SU-DHL-6 (cell line): ENCODE measurements at regions not wholly inside any gene's neighbourhood (a gene's known extent, or its start where the extent isn't known, plus 50 kb on each side); places are given as distances from the start of the nearest gene placed in this dataset.

Source experiments
- H2AFZ ChIP-seq: fragments of 200-600 bp; sonication (generic); 2 replicates; pipeline ENCODE4 v1.6.1; 2014; ENCODE audit warnings: low read depth, mild to moderate bottlenecking, moderate library complexity, mixed read lengths, antibody characterized with exemption, low read length; ENCODE audit not compliant: severe bottlenecking
- H3F3A ChIP-seq: fragments of 200-600 bp; shearing (Covaris generic); 2 replicates; pipeline ENCODE4 v1.6.0; 2016; ENCODE audit warnings: antibody characterized with exemption, mild to moderate bottlenecking; ENCODE audit not compliant: insufficient read depth
- H3K27ac ChIP-seq: fragments of 200-600 bp; sonication (generic); 2 replicates; pipeline ENCODE4 v1.5.1; 2016; ENCODE audit warnings: low read depth, mild to moderate bottlenecking, low read length, moderate library complexity, mixed read lengths
- H3K27me3 ChIP-seq: fragments of 200-600 bp; sonication (generic), shearing (Covaris generic); 2 replicates; pipeline ENCODE4 v1.6.0; 2014; ENCODE audit warnings: mild to moderate bottlenecking, low read length
- H3K36me3 ChIP-seq: fragments of 200-600 bp; sonication (generic); 2 replicates; pipeline ENCODE4 v1.6.1; 2014; ENCODE audit warnings: mild to moderate bottlenecking, low read length, mixed read lengths
- H3K4me2 ChIP-seq: fragments of 300-600, 200-600 bp; shearing (Covaris generic), sonication (generic); 2 replicates; pipeline ENCODE4 v1.6.0; 2014; ENCODE audit warnings: low read length, low read depth, mild to moderate bottlenecking; ENCODE audit not compliant: poor library complexity, severe bottlenecking
- H3K4me3 ChIP-seq: fragments of 200-600 bp; sonication (generic); 2 replicates; pipeline ENCODE4 v1.5.1; 2014; ENCODE audit warnings: antibody characterized with exemption, low read length, mild to moderate bottlenecking, mixed read lengths; ENCODE audit not compliant: insufficient read depth, poor library complexity, severe bottlenecking
- H3K79me2 ChIP-seq: fragments of 200-600 bp; sonication (generic); 2 replicates; pipeline ENCODE4 v1.6.1; 2014; ENCODE audit warnings: mild to moderate bottlenecking, low read length, moderate library complexity; ENCODE audit not compliant: insufficient read depth
- H3K9ac ChIP-seq: fragments of 200-600 bp; sonication (generic); 2 replicates; pipeline ENCODE4 v1.7.0; 2014; ENCODE audit warnings: mild to moderate bottlenecking, low read length
- H3K9me2 ChIP-seq: fragments of 200-600 bp; sonication (generic); replicated peaks from 2 replicates; pipeline ENCODE4 v1.6.1; 2014; ENCODE audit warnings: low read length; ENCODE audit not compliant: insufficient read depth
- H3K9me3 ChIP-seq: fragments of 200-600 bp; sonication (generic); 2 replicates; pipeline ENCODE4 v1.6.1; 2014; ENCODE audit warnings: low read length, mixed read lengths; ENCODE audit not compliant: insufficient read depth
- H4K20me1 ChIP-seq: fragments of 200-600 bp; sonication (generic); 2 replicates; pipeline ENCODE4 v1.6.1; 2014; ENCODE audit warnings: low read depth, mild to moderate bottlenecking, antibody characterized with exemption, low read length, moderate library complexity, mixed read lengths
- EZH2phosphoT487 ChIP-seq: fragments of 200-600 bp; sonication (generic), shearing (Covaris generic); conservative IDR thresholded peaks from 2 replicates; pipeline ENCODE4 v1.6.1; 2018; ENCODE audit warnings: mild to moderate bottlenecking, antibody characterized with exemption, low read length, moderate library complexity, mixed read lengths
- TF ChIP-seq, protein P1 (sequence below): fragments of 200-600 bp; sonication (generic); IDR thresholded peaks from one replicate; pipeline ENCODE4 v1.5.1; 2017; ENCODE audit warnings: antibody characterized with exemption, mild to moderate bottlenecking, low read length, moderate library complexity; ENCODE audit not compliant: insufficient read depth, poor library complexity, severe bottlenecking

DNA sequence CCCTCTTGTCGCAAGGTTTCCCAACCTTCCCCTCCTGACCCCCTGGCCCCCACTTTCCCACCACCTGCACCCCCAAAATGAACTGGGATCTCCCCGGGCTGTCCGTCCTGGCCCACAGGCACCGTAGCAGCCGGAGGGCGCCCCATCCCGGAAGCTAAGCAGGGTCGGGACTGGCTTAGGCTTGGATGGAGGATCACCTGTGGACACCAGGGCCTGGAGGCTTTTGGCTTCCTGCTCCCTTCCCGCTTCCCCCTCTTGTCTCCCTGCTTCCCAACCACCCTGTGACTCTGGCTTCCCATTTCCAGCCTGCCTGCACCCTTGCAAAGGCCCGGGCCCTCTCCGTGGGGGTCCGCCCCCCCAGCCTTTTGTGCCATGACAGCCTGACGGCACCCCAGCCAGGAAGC, 2291.3 kb downstream of the TP53TG3F start:
- Histone ChIP-seq H3K36me3 (no peaks in the 10 kb centered on the region), H3K27ac (no peak overlapping the region), H3K4me3 (no peak overlapping the region), H3K9me3 (no peaks in the 10 kb centered on the region), H3K9me2 (no peaks in the 10 kb centered on the region), H3K4me2 (no peak overlapping the region), H3F3A (no peaks in the 10 kb centered on the region), H4K20me1 (no peaks in the 10 kb centered on the region), H3K27me3 (no peaks in the 10 kb centered on the region), H3K79me2 (no peaks in the 10 kb centered on the region), H3K9ac (no peak overlapping the region), H2AFZ (no peak overlapping the region)
- TF ChIP-seq EZH2phosphoT487: no peak
- TF ChIP-seq, protein P1, sequence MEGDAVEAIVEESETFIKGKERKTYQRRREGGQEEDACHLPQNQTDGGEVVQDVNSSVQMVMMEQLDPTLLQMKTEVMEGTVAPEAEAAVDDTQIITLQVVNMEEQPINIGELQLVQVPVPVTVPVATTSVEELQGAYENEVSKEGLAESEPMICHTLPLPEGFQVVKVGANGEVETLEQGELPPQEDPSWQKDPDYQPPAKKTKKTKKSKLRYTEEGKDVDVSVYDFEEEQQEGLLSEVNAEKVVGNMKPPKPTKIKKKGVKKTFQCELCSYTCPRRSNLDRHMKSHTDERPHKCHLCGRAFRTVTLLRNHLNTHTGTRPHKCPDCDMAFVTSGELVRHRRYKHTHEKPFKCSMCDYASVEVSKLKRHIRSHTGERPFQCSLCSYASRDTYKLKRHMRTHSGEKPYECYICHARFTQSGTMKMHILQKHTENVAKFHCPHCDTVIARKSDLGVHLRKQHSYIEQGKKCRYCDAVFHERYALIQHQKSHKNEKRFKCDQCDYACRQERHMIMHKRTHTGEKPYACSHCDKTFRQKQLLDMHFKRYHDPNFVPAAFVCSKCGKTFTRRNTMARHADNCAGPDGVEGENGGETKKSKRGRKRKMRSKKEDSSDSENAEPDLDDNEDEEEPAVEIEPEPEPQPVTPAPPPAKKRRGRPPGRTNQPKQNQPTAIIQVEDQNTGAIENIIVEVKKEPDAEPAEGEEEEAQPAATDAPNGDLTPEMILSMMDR: no peak

DNA sequence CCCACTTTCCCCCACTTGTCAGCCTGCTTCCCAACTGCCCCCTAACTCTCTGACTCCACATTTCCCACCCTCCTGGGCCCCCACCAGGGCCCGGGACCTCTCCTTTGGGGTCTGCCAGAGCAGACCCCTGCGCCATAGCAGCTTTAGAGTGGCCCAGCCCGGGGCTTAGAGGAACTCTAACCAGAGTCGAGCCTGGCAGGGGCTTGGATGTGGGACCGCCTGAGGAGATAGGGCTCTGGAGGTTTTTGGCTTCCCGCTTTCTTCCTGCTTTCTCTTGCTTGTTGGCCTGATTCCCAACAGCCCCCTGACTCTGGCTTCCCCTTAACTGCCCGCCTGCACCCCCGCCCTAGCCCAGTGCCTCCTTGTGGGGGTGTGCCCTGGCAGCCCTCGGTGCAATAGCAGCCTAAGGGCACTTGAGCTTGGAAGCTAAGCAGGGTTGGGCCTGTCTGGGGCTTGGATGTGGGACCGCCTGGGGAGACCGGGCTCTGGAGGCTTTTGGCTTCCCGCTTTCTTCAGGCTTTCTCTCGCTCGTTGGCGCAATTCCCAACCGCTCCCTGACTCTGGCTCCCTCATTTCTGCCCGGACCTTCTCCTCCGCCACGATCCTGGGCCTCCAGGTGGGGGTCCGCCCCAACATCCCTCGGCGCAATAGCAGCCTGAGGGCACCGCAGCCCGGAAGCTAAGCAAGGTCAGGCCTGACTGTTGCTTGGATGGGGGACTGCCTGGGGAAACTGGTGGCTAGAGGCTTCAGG, 2292.0 kb downstream of the TP53TG3F start:
- Histone ChIP-seq H3K36me3 (no peaks in the 10 kb centered on the region), H3K79me2 (no peaks in the 10 kb centered on the region), H3K9me3 (no peaks in the 10 kb centered on the region), H3K27ac (no peak overlapping the region), H3F3A (no peaks in the 10 kb centered on the region), H3K27me3 (no peaks in the 10 kb centered on the region), H3K9ac (no peak overlapping the region), H4K20me1 (no peaks in the 10 kb centered on the region), H2AFZ (no peak overlapping the region), H3K4me2 (no peak overlapping the region), H3K9me2 (no peaks in the 10 kb centered on the region), H3K4me3 (no peak overlapping the region)
- TF ChIP-seq, protein P1: no peak
- TF ChIP-seq EZH2phosphoT487: no peak

DNA sequence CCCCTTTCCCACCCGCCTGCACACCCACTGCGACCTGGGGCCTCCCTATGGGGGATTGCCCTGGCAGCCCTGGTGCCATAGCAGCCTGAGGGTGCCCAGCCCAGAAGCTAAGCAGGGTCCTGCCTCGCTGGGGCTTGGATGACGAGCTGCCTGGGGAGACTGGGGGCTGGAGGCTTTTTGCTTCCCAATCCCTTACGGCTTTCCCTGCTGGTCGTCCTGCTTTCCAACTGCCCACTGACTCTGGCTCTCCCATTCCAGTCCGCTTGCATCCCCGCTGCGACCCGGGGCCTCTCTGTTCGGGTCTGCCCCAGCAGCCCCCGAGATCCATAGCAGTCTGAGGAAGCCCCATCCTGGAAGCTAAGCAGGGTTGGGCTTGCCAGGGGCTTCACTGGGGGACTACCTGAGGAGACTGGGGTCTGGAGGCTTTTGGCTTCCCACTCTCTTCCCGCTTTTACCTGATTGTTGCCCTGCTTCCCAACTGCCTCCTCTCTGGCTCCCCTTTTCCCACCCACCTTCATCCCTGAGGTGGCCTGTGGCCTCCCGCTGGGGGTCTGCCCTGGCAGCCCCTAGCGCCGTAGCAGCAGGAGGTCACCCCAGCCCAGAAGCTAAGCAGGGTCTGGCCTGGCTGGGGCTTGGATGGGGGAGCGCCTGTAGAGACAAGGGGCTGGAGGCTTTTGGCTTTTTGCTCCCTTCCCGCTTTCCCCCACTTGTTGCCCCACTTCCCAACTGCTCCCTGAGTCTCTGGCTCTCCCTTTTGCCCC, 2292.8 kb downstream of the TP53TG3F start:
- H3K27ac ChIP-seq: no peak overlapping the region
- no peaks in the 10 kb centered on the region for H3K36me3 ChIP-seq
- H3K4me3 ChIP-seq: no peak overlapping the region
- H3F3A ChIP-seq: no peaks in the 10 kb centered on the region
- no peak overlapping the region for H3K4me2 ChIP-seq
- H3K27me3 ChIP-seq: no peaks in the 10 kb centered on the region
- H3K9me3 ChIP-seq: no peaks in the 10 kb centered on the region
- H3K9me2 ChIP-seq: no peaks in the 10 kb centered on the region
- TF ChIP-seq, protein P1: no peak
- no peak for TF ChIP-seq EZH2phosphoT487
- no peaks in the 10 kb centered on the region for H3K79me2 ChIP-seq
- H3K9ac ChIP-seq: no peak overlapping the region
- H4K20me1 ChIP-seq: no peaks in the 10 kb centered on the region
- H2AFZ ChIP-seq: no peak overlapping the region
